OCI-LY3 (cell line): ENCODE measurements at regions not wholly inside any gene's neighbourhood (a gene's known extent, or its start where the extent isn't known, plus 50 kb on each side); places are given as distances from the start of the nearest gene placed in this dataset.

Experiments
- CTCF ChIP-seq: fragments of 200-600, 300-600 bp; sonication (generic); IDR thresholded peaks from 2 replicates; pipeline ENCODE4 v1.5.1; 2014; ENCODE audit warnings: antibody characterized with exemption, low read length, low read depth
- EZH2phosphoT487 ChIP-seq: fragments of 200-600 bp; shearing (Covaris generic); IDR thresholded peaks from 2 replicates; pipeline ENCODE4 v1.6.1; 2018; ENCODE audit warnings: antibody characterized with exemption, mixed run types, low read depth

- no peak for TF ChIP-seq CTCF
- TF ChIP-seq EZH2phosphoT487 = no peak
Measured at GRCh38 chr7:15747301-15747700, 60.8 kb upstream of the MEOX2 start.
